ENCODE measurements at regions not wholly inside any gene's neighbourhood (a gene's known extent, or its start where the extent isn't known, plus 50 kb on each side); places are given as distances from the start of the nearest gene placed in this dataset.

DNA sequence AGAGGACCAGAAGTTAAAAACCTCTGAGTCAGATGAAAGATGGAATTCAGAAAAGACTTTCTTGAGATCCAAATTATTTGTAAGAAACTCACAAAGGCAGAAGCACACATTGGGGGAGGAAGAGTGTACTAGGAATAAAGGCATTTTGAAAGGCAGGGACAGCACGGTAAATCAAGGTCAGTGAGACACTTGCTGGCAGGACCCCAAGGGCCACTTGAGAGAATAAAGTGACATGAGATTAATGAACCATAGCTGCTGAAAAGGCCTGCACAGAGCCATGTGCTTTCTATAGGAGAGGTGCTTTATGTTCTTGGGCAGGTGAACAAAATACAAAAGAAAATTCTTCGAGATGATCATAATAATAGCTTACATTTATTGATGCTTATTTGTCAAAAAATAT lies 929.9 kb upstream of the MBL2 start:
- Histone ChIP-seq H3K9ac (ENCODE audit: insufficient read depth, low read length, poor library complexity, severe bottlenecking) (no peak overlapping the region), H3K4me1 (ENCODE audit: control insufficient read depth in 1 of 2, insufficient read depth in 2 of 2, low read length in 2 of 2) (no peaks in the 10 kb centered on the region), H3K4me3 (replicated peaks in 1 of 3; ENCODE audit: low read depth in 2 of 3, low read length in 3 of 3) (no peak overlapping the region), H3K27me3 (ENCODE audit: control insufficient read depth in 2 of 2, insufficient read depth in 2 of 2, low read length in 2 of 2) (no peaks in the 10 kb centered on the region), H3K9me3 (replicated peaks in 1 of 2; ENCODE audit: control insufficient read depth in 1 of 2, insufficient read depth in 1 of 2, low read length in 2 of 2) (peaks cover 0 to 4% of the 10 kb centered on the region in 2 donors), H3K79me2 (ENCODE audit: insufficient read depth, low read length) (no peaks in the 10 kb centered on the region), H3K4me2 (replicated peaks; ENCODE audit: extremely low read depth, low read length, poor library complexity, severe bottlenecking) (no peak overlapping the region), H2AFZ (ENCODE audit: insufficient read depth, low read depth, low read length, poor library complexity, severe bottlenecking) (no peak overlapping the region), H3K36me3 (replicated peaks in 1 of 2; ENCODE audit: control insufficient read depth in 1 of 2, insufficient read depth in 2 of 2, low read length in 2 of 2) (no peaks in the 10 kb centered on the region), H3K27ac (ENCODE audit: low read depth in 1 of 2, low read length in 2 of 2) (no peak overlapping the region), H4K20me1 (ENCODE audit: insufficient read depth, low read length) (no peaks in the 10 kb centered on the region)
- TF ChIP-seq CTCF (IDR thresholded peaks at IDR 0.05): no peak
- WGBS (ENCODE audit: insufficient coverage): 91% methylated on average over 1 of the region's 2 CpGs
- H3K27me3 Mint-ChIP-seq (ENCODE audit: low read depth in 3 of 3): peaks cover 0 to 4% (median 0%) of the 10 kb centered on the region in 3 donors
- H3K9me3 Mint-ChIP-seq: peaks cover 0 to 11% (median 5%) of the 10 kb centered on the region in 7 donors
- intact Hi-C loops (cut with micrococcal nuclease): no loop called here
- no peak for DNase-seq
- no peaks in the 10 kb centered on the region for H3K4me1 Mint-ChIP-seq
- no peak overlapping the region for H3K4me3 Mint-ChIP-seq
- H3K27ac Mint-ChIP-seq: no peak overlapping the region
- H3K36me3 Mint-ChIP-seq: no peaks in the 10 kb centered on the region

GRCh38 chr10:53701213-53701612 lies 928.6 kb upstream of the MBL2 start:
- Histone ChIP-seq H2AFZ (ENCODE audit: insufficient read depth, low read depth, low read length, poor library complexity, severe bottlenecking) (no peak overlapping the region), H3K4me2 (replicated peaks; ENCODE audit: extremely low read depth, low read length, poor library complexity, severe bottlenecking) (no peak overlapping the region), H3K4me1 (ENCODE audit: control insufficient read depth in 1 of 2, insufficient read depth in 2 of 2, low read length in 2 of 2) (no peaks in the 10 kb centered on the region), H3K36me3 (replicated peaks in 1 of 2; ENCODE audit: control insufficient read depth in 1 of 2, insufficient read depth in 2 of 2, low read length in 2 of 2) (no peaks in the 10 kb centered on the region), H3K9ac (ENCODE audit: insufficient read depth, low read length, poor library complexity, severe bottlenecking) (no peak overlapping the region), H3K27me3 (ENCODE audit: control insufficient read depth in 2 of 2, insufficient read depth in 2 of 2, low read length in 2 of 2) (no peaks in the 10 kb centered on the region), H4K20me1 (ENCODE audit: insufficient read depth, low read length) (no peaks in the 10 kb centered on the region), H3K4me3 (replicated peaks in 1 of 3; ENCODE audit: low read depth in 2 of 3, low read length in 3 of 3) (no peak overlapping the region), H3K79me2 (ENCODE audit: insufficient read depth, low read length) (no peaks in the 10 kb centered on the region), H3K9me3 (replicated peaks in 1 of 2; ENCODE audit: control insufficient read depth in 1 of 2, insufficient read depth in 1 of 2, low read length in 2 of 2) (peaks cover 0 to 4% of the 10 kb centered on the region in 2 donors), H3K27ac (ENCODE audit: low read depth in 1 of 2, low read length in 2 of 2) (no peak overlapping the region)
- intact Hi-C loops (cut with micrococcal nuclease): no loop called here
- Mint-ChIP-seq H3K9me3 (peaks cover 0 to 10% (median 3%) of the 10 kb centered on the region in 7 donors), H3K36me3 (no peaks in the 10 kb centered on the region), H3K4me3 (no peak overlapping the region), H3K27ac (no peak overlapping the region), H3K4me1 (no peaks in the 10 kb centered on the region), H3K27me3 (ENCODE audit: low read depth in 3 of 3) (peaks cover 0 to 4% (median 0%) of the 10 kb centered on the region in 3 donors)
- no peak for TF ChIP-seq CTCF (IDR thresholded peaks at IDR 0.05)
- no peak for DNase-seq
